ENCODE measurements at regions not wholly inside any gene's neighbourhood (a gene's known extent, or its start where the extent isn't known, plus 50 kb on each side); places are given as distances from the start of the nearest gene placed in this dataset.

GRCh38 chr6:14981960-14982359 lies 263.9 kb upstream of the JARID2 start:
- TF ChIP-seq CTCF (IDR thresholded peaks at IDR 0.05) (no peak), POLR2A (IDR thresholded peaks at IDR 0.05) (no peak)

Data from body of pancreas (tissue), 4 donors.